ENCODE measurements at regions not wholly inside any gene's neighbourhood (a gene's known extent, or its start where the extent isn't known, plus 50 kb on each side); places are given as distances from the start of the nearest gene placed in this dataset.

GRCh38 chr9:126108240-126108639 lies 218.4 kb upstream of the MVB12B start:
- Mint-ChIP-seq H3K4me1 (ENCODE audit: low read depth) (no peaks in the 10 kb centered on the region), H3K27ac (no peak overlapping the region), H3K27me3 (peaks cover 35% of the 10 kb centered on the region), H3K36me3 (ENCODE audit: low read depth) (no peaks in the 10 kb centered on the region), H3K4me3 (no peak overlapping the region), H3K9me3 (peaks cover 3% of the 10 kb centered on the region)
- intact Hi-C loops (cut with DNase I, micrococcal nuclease): no loop called here
- ChIA-PET POLR2A (no interaction called here), CTCF (no interaction called here)
- ATAC-seq (ENCODE audit: poor library complexity): no peak
- no peaks in the 10 kb centered on the region for H3K4me1 ChIP-seq (ENCODE audit: insufficient read depth, low read length)
- H3K9me3 ChIP-seq (ENCODE audit: control insufficient read depth in 1 of 2, insufficient read depth in 1 of 2, low read length in 2 of 2): peaks cover 0 to 6% of the 10 kb centered on the region in 2 experiments
- no peak overlapping the region for H3K27ac ChIP-seq (ENCODE audit: low read depth in 1 of 2, low read length in 2 of 2)
- no peak overlapping the region for H3K4me3 ChIP-seq (ENCODE audit: low read length)
- DNase-seq: no peak
- TF ChIP-seq, protein P1, sequence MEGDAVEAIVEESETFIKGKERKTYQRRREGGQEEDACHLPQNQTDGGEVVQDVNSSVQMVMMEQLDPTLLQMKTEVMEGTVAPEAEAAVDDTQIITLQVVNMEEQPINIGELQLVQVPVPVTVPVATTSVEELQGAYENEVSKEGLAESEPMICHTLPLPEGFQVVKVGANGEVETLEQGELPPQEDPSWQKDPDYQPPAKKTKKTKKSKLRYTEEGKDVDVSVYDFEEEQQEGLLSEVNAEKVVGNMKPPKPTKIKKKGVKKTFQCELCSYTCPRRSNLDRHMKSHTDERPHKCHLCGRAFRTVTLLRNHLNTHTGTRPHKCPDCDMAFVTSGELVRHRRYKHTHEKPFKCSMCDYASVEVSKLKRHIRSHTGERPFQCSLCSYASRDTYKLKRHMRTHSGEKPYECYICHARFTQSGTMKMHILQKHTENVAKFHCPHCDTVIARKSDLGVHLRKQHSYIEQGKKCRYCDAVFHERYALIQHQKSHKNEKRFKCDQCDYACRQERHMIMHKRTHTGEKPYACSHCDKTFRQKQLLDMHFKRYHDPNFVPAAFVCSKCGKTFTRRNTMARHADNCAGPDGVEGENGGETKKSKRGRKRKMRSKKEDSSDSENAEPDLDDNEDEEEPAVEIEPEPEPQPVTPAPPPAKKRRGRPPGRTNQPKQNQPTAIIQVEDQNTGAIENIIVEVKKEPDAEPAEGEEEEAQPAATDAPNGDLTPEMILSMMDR (IDR thresholded peaks at IDR 0.05): no peak
- H3K27me3 ChIP-seq (ENCODE audit: control insufficient read depth in 1 of 2, insufficient read depth in 2 of 2, low read length in 2 of 2): peaks cover 3 to 4% of the 10 kb centered on the region in 2 experiments
- H3K36me3 ChIP-seq (ENCODE audit: insufficient read depth, low read length): no peaks in the 10 kb centered on the region

- Histone ChIP-seq H3K4me1 (ENCODE audit: insufficient read depth, low read length) (no peaks in the 10 kb centered on the region), H3K27ac (ENCODE audit: low read depth in 1 of 2, low read length in 2 of 2) (no peak overlapping the region), H3K27me3 (ENCODE audit: control insufficient read depth in 1 of 2, insufficient read depth in 2 of 2, low read length in 2 of 2) (peaks cover 2 to 4% of the 10 kb centered on the region in 2 experiments), H3K9me3 (ENCODE audit: control insufficient read depth in 1 of 2, insufficient read depth in 1 of 2, low read length in 2 of 2) (peaks cover 0 to 6% of the 10 kb centered on the region in 2 experiments), H3K4me3 (ENCODE audit: low read length) (no peak overlapping the region), H3K36me3 (ENCODE audit: insufficient read depth, low read length) (no peaks in the 10 kb centered on the region)
- H3K9me3 Mint-ChIP-seq: peaks cover 3% of the 10 kb centered on the region
- TF ChIP-seq, protein P1 (IDR thresholded peaks at IDR 0.05): no peak
- DNase-seq: no peak
- no peaks in the 10 kb centered on the region for H3K4me1 Mint-ChIP-seq (ENCODE audit: low read depth)
- POLR2A ChIA-PET: no interaction called here
- H3K27ac Mint-ChIP-seq: no peak overlapping the region
- peaks cover 40% of the 10 kb centered on the region for H3K27me3 Mint-ChIP-seq
- no peak overlapping the region for H3K4me3 Mint-ChIP-seq
- CTCF ChIA-PET: no interaction called here
- no peak for ATAC-seq (ENCODE audit: poor library complexity)
- no peaks in the 10 kb centered on the region for H3K36me3 Mint-ChIP-seq (ENCODE audit: low read depth)
- intact Hi-C loops (cut with DNase I, micrococcal nuclease): no loop called here
Observed at GRCh38 chr9:126109575-126109974, 217.1 kb upstream of the MVB12B start.

DNA sequence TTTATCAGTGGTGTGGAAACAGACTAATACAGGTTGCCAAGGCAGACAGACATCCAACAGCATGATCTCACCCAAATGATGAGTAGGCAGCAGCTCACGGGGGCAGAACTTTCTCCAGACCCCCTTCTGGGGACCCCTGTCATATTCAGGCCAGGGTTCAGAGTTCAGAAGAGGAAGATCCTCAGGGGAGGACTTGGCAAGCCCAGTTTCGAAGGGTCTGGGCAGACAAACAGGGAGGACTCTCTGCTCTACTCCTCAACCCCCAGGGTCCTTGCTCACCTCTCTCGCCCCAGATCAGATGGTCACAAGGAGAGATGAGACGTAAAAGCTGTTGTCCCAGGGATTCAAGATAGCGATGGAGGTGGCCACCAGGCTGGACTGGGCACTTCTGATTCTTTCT lies 215.1 kb upstream of the MVB12B start:
- H3K4me1 ChIP-seq (ENCODE audit: insufficient read depth, low read length): no peaks in the 10 kb centered on the region
- no peaks in the 10 kb centered on the region for H3K36me3 ChIP-seq (ENCODE audit: insufficient read depth, low read length)
- CTCF ChIA-PET: no interaction called here
- H3K27ac ChIP-seq (ENCODE audit: low read depth in 1 of 2, low read length in 2 of 2): no peak overlapping the region
- ATAC-seq (ENCODE audit: poor library complexity): no peak
- H3K9me3 Mint-ChIP-seq: peaks cover 2% of the 10 kb centered on the region
- peaks cover 2 to 4% of the 10 kb centered on the region in 2 experiments for H3K27me3 ChIP-seq (ENCODE audit: control insufficient read depth in 1 of 2, insufficient read depth in 2 of 2, low read length in 2 of 2)
- H3K27me3 Mint-ChIP-seq: peaks cover 27% of the 10 kb centered on the region
- no peaks in the 10 kb centered on the region for H3K4me1 Mint-ChIP-seq (ENCODE audit: low read depth)
- H3K27ac Mint-ChIP-seq: no peak overlapping the region
- peaks cover 0 to 6% of the 10 kb centered on the region in 2 experiments for H3K9me3 ChIP-seq (ENCODE audit: control insufficient read depth in 1 of 2, insufficient read depth in 1 of 2, low read length in 2 of 2)
- no peaks in the 10 kb centered on the region for H3K36me3 Mint-ChIP-seq (ENCODE audit: low read depth)
- POLR2A ChIA-PET: no interaction called here
- DNase-seq: no peak
- TF ChIP-seq, protein P1 (IDR thresholded peaks at IDR 0.05): no peak
- H3K4me3 Mint-ChIP-seq: no peak overlapping the region
- no peak overlapping the region for H3K4me3 ChIP-seq (ENCODE audit: low read length)
- intact Hi-C loops (cut with DNase I, micrococcal nuclease): no loop called here
